Sigmoid colon (tissue), 6 donors: ENCODE measurements at regions not wholly inside any gene's neighbourhood (a gene's known extent, or its start where the extent isn't known, plus 50 kb on each side); places are given as distances from the start of the nearest gene placed in this dataset.

ENCODE experiments used
- DNase-seq: peaks from one replicate; pipeline ENCODE4 v3.0.0-alpha.2; 2019
- H3K27ac ChIP-seq, 4 donors: fragments of 200-600 bp; sonication (generic); one replicate each; pipeline ENCODE4 v1.5.1; 2016 to 2019; ENCODE audit warnings: mild to moderate bottlenecking in 1 of 4
- H3K27me3 ChIP-seq, 3 donors: fragments of 200-600 bp; sonication (generic); one replicate each; pipeline ENCODE4 v1.5.1; 2019; ENCODE audit warnings: mild to moderate bottlenecking in 1 of 3
- H3K36me3 ChIP-seq, 4 donors: fragments of 200-600 bp; sonication (generic); one replicate each; pipeline ENCODE4 v1.5.1; 2016 to 2019
- H3K4me1 ChIP-seq, 4 donors: fragments of 200-600 bp; sonication (generic); one replicate each; pipeline ENCODE4 v1.5.1; 2017 to 2019
- H3K4me3 ChIP-seq, 4 donors: fragments of 200-600 bp; sonication (generic); one replicate each; pipeline ENCODE4 v1.5.1; 2017 to 2019; ENCODE audit warnings: mild to moderate bottlenecking in 2 of 4, moderate library complexity in 1 of 4
- H3K9me3 ChIP-seq, 4 donors: fragments of 200-600 bp in 3 of 4; sonication (generic) in 3 of 4; one replicate each; pipeline versions ENCODE4 v1.5.1 to v1.6.1; 2013 to 2019
- EP300 ChIP-seq, 4 donors: sonication (generic); formaldehyde crosslinking; IDR thresholded peaks; one replicate each; pipeline ENCODE4 v1.6.1; 2017; ENCODE audit warnings: antibody characterized with exemption in 4 of 4
- POLR2A ChIP-seq, 2 donors: fragments of 450-650 bp; IDR thresholded peaks; one replicate each; pipeline ENCODE4 v1.6.1; 2016; ENCODE audit warnings: antibody characterized with exemption in 2 of 2, mild to moderate bottlenecking in 2 of 2, moderate library complexity in 2 of 2
- POLR2AphosphoS5 ChIP-seq, 4 donors: sonication (generic); formaldehyde crosslinking; IDR thresholded peaks; one replicate each; pipeline ENCODE4 v1.6.1; 2017; ENCODE audit warnings: antibody characterized with exemption in 4 of 4
- WGBS, 2 donors: extraction: QIAGEN DNeasy Blood & Tissue Kit; methylation state at CpG; one replicate each; pipeline ENCODE4 v1.1.7; 2013; 5-methylcytosine and 5-hydroxymethylcytosine counted together
- intact Hi-C: fragments of 100-400 bp; cut with DNase I; formaldehyde crosslinking; loops from one replicate; pipeline ENCODE4 v1.15.1; 2023
- TF ChIP-seq, protein P1 (sequence below), 4 experiments: fragments of 450-650 bp in 3 of 4; fragments of 200-600 bp in 1 of 4; IDR thresholded peaks; one replicate each; pipeline ENCODE4 v1.5.1; 2016 to 2019; ENCODE audit warnings: antibody characterized with exemption in 4 of 4, mild to moderate bottlenecking in 3 of 4, moderate library complexity in 2 of 4
- donor health status: healthy with polysubstance abuse.
- donor health status: healthy.

DNA sequence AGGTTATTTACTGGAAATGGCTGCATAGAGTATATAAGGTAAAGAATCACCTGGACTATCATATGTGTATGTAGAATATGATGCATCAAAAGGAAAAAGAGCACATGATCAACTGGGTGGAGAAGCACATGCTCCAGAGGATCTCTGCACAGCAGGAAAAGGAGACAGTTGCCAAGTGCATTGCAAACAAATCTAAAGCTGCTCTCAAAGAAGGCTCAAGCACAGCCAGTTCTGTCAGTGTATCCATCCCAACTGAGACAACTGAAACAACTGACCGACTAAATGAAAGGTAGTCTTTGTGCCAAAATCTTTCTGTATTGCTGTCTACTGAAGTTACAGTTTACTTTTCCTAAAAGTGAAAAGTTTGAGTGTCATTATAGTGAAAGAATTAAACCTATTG is 83.2 kb upstream of the SGCE start:
- no peaks in the 10 kb centered on the region for H3K36me3 ChIP-seq

GRCh38 chr7:94740509-94740908 is 84.6 kb upstream of the SGCE start:
- intact Hi-C loops, result no loop called here
- no peaks in the 10 kb centered on the region for H3K4me1 ChIP-seq

More for the DNA sequence above, 83.2 kb upstream of the SGCE start:
- Histone ChIP-seq H3K27ac (no peak overlapping the region), H3K4me1 (no peaks in the 10 kb centered on the region), H3K27me3 (no peaks in the 10 kb centered on the region), H3K4me3 (no peak overlapping the region), H3K9me3 (no peaks in the 10 kb centered on the region)
- TF ChIP-seq POLR2AphosphoS5 (IDR thresholded peaks at IDR 0.05) (no peak), EP300 (IDR thresholded peaks at IDR 0.05) (no peak)
- TF ChIP-seq, protein P1, sequence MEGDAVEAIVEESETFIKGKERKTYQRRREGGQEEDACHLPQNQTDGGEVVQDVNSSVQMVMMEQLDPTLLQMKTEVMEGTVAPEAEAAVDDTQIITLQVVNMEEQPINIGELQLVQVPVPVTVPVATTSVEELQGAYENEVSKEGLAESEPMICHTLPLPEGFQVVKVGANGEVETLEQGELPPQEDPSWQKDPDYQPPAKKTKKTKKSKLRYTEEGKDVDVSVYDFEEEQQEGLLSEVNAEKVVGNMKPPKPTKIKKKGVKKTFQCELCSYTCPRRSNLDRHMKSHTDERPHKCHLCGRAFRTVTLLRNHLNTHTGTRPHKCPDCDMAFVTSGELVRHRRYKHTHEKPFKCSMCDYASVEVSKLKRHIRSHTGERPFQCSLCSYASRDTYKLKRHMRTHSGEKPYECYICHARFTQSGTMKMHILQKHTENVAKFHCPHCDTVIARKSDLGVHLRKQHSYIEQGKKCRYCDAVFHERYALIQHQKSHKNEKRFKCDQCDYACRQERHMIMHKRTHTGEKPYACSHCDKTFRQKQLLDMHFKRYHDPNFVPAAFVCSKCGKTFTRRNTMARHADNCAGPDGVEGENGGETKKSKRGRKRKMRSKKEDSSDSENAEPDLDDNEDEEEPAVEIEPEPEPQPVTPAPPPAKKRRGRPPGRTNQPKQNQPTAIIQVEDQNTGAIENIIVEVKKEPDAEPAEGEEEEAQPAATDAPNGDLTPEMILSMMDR (IDR thresholded peaks at IDR 0.05), result no peak
- WGBS, 2 donors, result 59 to 72% methylated on average over 1 of the region's 1 CpG
- intact Hi-C loops, result no loop called here
- no peak for DNase-seq

GRCh38 chr7:94741179-94741578 is 85.2 kb upstream of the SGCE start:
- Histone ChIP-seq H3K4me1 (no peaks in the 10 kb centered on the region), H3K4me3 (no peak overlapping the region), H3K27me3 (no peaks in the 10 kb centered on the region), H3K9me3 (no peaks in the 10 kb centered on the region), H3K27ac (no peak overlapping the region), H3K36me3 (no peaks in the 10 kb centered on the region)
- no peak for DNase-seq
- intact Hi-C loops, result no loop called here
- 39 to 74% methylated on average over 2 of the region's 2 CpGs for WGBS, 2 donors
- TF ChIP-seq POLR2A (IDR thresholded peaks at IDR 0.05), result no peak
- no peak for TF ChIP-seq POLR2AphosphoS5 (IDR thresholded peaks at IDR 0.05)
- no peak for TF ChIP-seq EP300 (IDR thresholded peaks at IDR 0.05)
- TF ChIP-seq, protein P1 (IDR thresholded peaks at IDR 0.05), result no peak

More at GRCh38 chr7:94740509-94740908, 84.6 kb upstream of the SGCE start:
- no peaks in the 10 kb centered on the region for H3K9me3 ChIP-seq
- H3K4me3 ChIP-seq, result no peak overlapping the region
- no peaks in the 10 kb centered on the region for H3K27me3 ChIP-seq
- no peak for DNase-seq
- no peak overlapping the region for H3K27ac ChIP-seq
- TF ChIP-seq, protein P1 (IDR thresholded peaks at IDR 0.05), result no peak
- no peak for TF ChIP-seq EP300 (IDR thresholded peaks at IDR 0.05)
- H3K36me3 ChIP-seq, result no peaks in the 10 kb centered on the region

DNA sequence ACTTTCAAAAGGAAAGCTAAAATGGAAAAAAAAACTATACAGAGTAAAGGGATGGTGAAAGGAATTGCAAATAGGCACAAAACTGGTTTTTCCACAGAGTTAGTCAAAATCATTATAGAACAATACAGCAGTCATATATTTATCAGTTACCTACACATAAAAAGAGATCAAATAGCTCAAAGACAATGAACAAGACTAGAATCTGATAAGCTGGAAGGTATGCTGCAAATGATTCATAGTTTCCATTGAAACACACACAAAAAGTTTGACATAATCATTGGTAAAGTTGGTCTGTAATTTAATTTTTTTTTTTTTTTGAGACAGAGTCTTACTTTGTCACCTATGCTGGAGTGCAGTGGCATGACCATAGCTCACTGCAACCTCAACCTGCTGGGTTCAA is 92.4 kb upstream of the SGCE start:
- intact Hi-C loops, result no loop called here

More for the DNA sequence above, 92.4 kb upstream of the SGCE start:
- peaks cover 0 to 6% (median 3%) of the 10 kb centered on the region in 4 donors for H3K9me3 ChIP-seq
- no peak overlapping the region for H3K27ac ChIP-seq
- H3K4me1 ChIP-seq, result no peaks in the 10 kb centered on the region
- no peaks in the 10 kb centered on the region for H3K36me3 ChIP-seq
- TF ChIP-seq POLR2A (IDR thresholded peaks at IDR 0.05) (no peak), POLR2AphosphoS5 (IDR thresholded peaks at IDR 0.05) (no peak), EP300 (IDR thresholded peaks at IDR 0.05) (no peak)
- TF ChIP-seq, protein P1 (IDR thresholded peaks at IDR 0.05), result no peak
- no peaks in the 10 kb centered on the region for H3K27me3 ChIP-seq
- H3K4me3 ChIP-seq, result no peak overlapping the region
- no peak for DNase-seq
